NCI-H510A treated with DMSO at 0.1 percent for 48 hours (cell line): ENCODE measurements at regions not wholly inside any gene's neighbourhood (a gene's known extent, or its start where the extent isn't known, plus 50 kb on each side); places are given as distances from the start of the nearest gene placed in this dataset.
"Not testable (repeated sequence)": the region's sequence is repeated elsewhere in the genome, so short reads cannot be mapped to it uniquely, and the experiment has no call there.

Source experiments
- DNase-seq: peaks from one replicate; lab custom pipeline; 2025; lab: John Stamatoyannopoulos, UW

DNA sequence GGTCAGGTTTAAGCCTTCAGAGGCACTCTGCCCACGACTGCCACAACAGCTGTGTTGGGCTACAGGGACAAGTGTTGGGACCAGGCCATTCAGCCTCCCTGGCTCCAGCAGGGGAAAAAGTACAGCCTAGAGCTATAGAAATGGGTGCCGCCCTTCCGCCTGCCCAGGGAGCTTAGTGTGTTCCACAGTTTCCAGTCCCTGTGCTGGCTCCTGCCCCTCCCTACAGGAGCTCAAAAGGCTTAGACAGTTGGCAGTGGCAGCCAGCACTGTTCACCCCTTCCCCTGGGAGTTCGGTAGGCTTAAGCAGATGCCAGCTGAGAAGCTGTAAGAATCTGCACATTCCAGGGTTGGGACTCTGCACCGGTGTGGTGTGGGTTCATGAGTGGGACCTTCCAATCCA lies 408.2 kb upstream of the INTU start:
- DNase-seq: no peak

DNA sequence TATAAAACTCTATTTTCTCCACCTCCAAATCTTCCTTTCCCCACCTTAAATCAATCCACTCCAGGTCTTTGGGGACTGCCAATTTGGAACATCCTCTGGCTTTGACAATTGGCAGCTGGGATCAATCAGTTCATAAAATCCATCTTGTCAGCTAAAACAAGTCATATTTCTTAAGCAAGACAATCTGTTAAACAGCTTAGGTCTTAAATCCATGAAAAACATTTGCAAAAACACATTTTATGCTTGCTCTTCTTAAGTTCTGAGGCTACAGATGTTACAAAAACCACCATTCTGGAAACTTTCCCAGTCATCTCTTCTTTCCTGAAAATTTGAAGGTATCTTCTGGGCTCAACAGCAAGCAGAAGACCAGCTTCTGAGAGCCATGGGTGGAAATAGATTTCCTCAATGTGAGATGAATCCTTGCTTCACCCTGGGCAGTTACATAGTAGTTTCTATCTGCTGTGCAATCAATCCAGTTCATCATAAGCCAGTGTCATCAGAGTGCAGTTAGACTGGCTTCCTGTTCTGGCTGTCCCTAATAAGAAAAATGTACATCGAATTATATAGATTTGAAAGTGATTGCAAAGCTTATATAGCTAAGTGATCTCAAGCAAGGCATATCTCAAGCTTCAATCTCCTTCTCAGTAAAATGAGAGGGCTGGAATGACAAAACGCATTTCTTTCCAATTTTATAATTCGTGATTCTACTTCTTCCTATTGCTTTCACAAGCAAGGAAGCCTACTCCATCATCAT lies 402.7 kb upstream of the INTU start:
- DNase-seq: no peak

DNA sequence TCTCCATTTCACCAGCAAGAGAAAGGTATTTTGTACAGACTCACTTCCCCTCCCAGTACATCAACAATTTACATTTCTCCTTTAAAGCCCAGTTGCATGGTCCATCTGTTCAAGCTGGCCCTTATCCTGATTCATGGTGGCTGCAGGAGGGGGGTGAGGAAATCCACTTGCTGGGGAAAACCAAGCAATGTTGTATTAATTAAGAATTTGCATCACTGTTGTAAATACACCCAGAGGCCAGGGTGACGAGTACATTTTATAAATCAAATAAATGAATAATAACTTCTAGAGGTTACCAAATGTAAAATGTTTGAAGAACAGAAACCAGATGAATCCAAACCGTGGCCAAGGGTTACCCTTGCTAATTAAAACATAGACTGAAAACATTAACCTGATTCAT lies 395.9 kb upstream of the INTU start:
- no peak for DNase-seq

DNA sequence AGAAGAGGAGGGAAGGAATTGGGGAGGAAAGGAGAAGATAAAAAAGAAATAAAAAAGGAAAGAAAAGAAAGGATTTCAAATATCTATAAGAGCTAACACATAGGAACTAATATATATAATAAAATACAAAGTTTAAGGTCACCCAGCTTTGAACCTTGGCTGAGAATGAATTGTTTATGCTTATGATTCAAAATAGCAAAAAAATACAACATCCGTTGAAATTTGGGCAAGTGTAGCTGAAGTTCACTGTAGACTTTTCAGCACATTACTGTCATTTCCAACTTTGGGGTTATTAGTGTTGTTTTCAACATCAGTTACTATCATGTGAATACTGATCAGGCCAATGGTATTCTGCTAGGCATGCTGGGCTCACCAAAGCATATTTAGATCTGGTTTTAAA lies 395.2 kb upstream of the INTU start:
- DNase-seq: no peak

DNA sequence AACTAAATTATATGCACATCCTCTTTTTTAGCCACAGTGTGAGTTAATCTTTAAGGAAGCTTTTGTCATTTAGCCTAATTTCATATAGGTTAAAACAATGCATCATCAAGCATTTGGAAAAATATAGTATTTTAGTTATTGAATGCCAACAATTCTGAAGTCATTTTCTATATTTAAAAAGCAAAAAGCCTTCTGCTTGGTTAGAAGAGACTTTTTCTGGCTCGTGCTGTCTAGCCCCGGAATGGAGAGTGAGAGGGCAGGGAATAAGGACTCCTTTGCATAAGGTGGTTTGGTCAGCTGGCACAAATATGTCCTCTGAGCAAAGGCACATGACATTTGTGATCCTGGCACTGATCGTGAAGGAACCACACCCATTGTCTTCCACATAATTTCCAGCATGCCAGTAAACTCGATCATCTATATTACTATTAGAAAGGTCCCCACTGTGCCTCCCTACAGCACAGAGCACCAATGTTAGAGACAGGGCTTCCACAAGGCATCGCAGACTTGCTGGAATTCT lies 393.7 kb upstream of the INTU start:
- DNase-seq: no peak

DNA sequence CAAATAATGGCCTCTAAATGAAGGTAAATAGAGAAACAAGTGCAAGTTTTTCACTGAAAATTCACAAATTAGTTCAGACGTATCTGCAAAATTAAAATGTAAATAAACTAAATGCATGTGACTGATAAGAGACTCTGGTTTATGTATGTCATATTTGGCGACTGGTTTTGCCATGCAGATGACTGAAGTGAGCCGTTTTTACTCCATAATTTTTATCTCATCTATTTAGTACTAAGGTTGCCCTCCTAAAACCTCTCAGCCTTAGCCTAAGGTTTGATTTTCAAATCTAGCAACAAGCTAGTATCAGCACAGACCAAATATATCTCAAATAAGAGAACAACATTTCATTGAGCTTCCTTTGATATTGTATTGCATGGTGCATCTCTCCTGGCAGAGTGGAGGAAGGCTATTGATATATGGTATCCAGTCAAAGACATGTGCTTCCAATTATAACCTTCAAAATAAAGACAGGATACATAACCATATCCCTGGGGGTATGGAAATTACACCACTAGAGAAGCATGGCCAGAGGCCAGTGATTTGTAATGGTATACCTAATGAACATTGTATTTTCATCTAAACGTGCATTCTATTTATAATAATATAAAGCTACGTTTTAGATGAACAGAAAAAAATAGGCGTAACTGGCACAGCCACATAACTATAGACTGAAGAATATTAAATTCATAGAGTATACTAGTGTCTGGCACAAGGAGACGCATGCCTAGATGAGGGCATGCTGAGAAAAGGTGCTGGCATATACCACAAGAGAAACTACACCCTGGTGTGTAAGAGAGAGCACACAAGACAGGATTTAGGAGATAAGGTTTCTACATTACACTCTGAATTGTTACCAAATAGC lies 392.6 kb upstream of the INTU start:
- no peak for DNase-seq

DNA sequence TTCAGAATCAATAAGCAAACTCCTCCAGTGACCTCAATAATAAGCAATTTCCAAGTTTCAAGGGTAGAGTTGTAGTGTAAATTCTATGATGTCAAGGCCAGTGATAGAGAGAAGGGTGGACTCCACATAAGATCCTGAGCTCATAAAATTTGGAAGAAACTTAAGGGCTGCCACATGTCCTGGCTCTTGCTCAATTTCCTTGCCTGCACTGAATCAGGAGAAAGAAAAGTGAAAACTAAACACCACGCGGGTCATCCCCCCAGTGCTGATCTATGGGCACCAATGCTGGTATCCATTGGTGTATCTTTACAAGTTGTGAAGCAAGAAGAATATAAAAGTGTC lies 392.0 kb upstream of the INTU start:
- DNase-seq: no peak

DNA sequence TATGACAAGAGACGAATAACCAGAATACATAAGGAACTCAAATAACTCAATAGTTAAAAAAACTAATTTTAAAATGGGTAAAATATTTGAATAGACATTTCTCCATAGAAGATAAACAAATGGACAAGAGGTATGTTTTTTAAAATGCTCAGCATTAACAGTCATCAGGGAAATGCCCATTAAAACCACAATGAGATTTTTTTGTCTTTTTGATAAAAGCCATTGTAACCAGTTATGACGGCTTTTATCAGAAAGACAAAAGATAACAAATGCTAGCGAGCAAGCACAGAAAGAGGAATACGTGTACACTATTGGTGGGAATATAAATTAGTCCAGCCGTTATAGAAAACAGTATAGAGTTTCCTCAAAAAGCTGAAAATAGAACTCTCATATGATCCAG lies 388.2 kb upstream of the INTU start:
- DNase-seq: no peak

DNA sequence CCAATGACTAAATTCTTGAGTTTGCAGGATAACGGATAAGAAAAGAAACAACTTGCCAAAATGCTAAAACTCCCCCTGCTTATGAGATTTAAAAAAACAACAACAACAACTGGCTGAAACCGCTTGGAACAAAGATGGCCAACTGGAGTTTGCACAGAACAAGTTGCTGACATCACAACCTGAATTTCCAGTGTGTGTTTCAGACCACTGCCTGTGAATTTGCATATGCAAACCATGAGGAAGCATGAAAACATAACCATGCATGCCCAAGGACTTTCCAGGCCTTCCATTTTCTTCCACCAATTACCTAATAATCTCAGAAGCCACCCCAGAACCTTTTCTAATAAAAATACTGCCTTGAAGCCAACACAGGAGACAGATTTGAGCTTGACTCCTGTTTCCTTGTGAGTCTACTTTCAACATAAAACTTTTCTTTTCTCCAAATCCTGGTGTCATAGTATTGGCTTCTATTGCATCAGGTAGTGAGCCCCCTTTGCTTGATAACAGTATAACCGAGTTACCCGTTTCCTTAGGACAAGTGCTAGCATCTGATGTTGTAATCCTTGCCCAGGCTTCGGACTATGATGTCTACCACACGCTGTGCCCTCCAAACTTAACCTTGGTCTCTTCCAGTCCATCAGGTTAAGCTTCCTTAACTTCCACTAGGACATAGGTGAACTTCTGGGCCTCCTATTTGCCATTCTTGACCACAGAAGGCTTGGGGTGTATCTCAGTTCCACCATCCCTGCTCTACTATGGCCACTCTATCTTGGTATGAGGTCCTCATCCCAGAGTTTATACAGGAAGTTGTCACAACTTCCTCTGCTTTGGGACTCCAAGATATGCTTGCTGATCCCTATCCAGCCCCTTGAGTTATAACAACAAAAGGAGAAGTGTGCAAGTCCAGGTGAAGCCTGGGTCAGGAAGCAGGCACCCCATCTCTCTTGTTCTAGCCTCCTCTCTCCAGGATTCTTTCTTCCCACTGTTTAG lies 385.5 kb upstream of the INTU start:
- DNase-seq: no peak

DNA sequence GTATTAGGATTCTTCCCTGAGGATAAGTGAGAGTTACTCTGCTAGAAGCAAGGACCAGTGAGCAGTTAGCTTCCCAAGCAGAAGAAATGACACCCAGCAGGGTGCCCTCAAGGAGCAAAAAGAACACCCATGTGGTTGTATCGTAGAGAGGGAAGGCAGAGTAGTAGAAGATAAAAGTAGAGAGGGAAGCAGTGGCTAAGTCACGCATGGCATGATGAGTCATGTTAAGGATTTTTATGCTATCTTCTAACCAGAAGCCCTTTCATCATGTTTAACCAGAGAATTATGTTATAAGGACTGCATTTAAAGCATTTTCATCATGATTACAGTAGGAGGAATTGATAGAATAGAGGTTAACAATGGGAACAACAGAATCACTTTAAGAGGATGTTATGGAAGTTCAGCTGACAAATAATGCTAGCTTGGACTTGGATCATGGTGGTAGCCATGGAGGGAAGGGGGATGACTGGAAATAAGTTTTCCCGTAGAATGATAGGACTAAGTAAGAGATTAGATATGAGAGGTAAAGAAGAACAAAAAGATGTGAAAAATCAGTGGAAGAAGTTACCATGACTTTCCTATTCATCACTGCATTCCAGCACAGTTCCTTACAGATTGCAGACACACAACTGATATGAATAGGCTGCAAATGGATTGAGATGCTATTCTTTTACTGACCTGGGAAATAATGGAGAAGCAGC lies 383.5 kb upstream of the INTU start:
- DNase-seq: no peak

DNA sequence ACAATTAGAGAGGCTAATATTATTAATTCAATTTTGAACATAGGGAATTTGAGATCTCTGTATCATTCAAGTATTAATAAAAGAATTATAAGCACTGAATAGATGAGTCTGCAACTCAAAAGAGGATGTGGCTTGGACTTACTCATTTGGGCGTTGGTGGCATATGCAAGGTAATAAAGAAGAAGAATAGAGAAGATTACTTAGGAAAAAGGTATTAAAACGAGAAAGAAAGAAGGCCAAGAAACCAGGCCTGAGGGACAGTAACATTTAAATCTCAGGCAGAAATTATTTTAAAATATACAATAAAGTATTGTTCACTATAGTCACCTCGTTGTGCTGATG lies 383.0 kb upstream of the INTU start:
- no peak for DNase-seq

DNA sequence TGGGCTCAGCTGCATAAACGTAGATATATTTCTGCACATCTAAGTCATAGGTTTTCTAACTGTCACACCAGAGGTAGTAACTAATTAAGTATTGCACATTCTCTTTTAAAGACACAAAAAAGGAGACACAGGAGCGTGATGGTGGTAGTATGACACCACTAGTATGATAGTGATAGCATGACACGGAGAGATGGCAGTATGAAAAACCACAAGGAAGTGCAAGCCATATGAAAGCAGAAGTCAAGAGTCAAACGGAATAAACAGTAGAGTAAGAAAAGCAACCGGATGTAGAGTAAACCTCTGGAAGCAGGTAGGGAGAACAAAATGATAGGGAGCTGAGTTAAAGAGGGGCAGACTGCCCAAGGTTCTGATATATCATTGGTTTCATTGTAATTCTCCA lies 382.2 kb upstream of the INTU start:
- no peak for DNase-seq

DNA sequence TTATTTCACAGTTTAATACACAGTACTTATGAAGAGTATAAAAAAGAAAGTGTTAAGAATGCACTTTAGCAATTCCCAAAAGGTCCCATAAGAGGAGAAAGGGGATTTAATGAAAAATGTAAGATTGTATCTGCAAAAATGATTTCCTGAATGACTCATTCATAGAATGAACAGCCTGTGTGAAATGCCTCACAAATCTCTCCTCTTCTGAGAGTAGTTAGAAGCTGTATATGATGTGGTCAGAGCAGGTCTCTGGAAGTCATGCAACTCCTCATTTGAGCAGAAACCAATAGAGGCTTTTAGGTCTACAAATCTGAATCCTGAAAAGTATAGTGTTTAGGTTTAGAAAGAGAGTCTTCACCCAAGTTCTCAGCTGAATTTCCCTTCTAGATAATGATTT lies 381.3 kb upstream of the INTU start:
- no peak for DNase-seq

DNA sequence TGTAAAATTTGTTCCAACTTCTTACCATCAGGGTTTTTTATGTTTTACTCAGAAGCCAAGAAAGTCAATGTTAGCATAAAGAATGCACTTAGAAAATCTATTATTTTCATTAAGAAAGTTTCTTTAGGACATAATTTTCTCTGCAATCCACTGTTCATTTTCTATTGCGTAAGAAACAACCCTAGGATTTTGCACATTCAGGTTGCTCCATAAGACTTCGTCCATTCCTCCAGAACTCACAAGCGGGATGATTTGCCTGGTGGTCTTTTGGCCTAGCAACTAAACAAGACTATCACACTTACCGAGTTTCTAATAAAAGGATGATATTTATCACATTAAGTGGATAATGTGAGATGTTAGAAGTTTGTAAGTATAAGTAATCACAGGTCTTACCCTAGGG lies 376.3 kb upstream of the INTU start:
- DNase-seq: no peak

DNA sequence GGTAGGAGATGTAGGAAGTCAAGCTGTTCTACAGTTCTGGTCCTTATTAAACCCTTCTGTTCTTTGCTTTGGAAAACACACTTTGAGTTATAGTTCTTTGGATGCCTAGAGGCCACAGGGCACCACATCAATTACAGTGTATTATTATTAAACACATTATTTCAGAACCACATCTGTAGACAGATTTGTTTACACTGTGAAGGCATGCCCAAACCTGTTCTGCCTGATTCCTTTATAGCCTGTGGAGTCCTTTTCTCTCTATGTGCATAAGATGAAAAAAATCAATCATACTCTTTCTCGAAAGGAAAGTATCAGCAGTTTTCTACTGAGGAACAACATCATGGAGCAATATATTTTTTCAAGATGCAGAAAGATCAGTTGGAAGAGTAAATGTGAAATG lies 371.3 kb upstream of the INTU start:
- DNase-seq: no peak

DNA sequence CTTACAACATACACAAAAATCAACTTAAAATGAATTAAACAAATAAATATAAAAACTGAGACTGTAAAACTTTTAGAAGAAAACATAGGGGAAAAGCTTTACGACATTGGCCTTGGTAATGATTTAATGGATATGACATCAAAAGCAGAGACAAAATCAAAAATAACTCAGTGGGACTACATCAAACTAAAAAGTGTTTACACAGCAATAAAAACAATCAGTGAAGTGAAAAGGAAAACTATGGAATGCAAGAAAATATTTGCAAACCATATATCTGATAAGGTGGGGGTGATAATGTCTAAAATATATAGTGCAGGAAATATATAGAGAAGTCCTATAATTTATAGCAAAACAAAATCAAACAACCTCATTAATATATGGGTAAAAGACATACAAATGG lies 364.4 kb upstream of the INTU start:
- DNase-seq: no peak

DNA sequence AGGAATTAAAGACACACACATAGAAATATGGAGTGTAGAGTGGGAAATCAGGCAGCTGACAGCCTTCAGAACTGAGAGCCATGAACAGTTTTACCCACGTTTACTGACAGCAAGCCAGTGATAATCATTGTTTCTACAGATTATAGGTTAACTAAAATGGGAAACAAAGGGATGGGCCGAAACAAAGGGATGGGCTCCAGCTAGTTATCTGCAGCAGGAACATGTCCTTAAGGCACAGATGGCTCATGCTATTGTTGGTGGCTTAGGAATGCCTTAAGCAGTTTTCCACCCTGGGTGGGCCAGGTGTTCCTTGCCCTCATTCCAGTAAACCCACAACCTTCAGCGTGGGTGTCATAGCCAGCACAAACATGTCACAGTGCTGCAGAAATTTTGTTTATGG lies 355.7 kb upstream of the INTU start:
- not testable (repeated sequence) for DNase-seq

DNA sequence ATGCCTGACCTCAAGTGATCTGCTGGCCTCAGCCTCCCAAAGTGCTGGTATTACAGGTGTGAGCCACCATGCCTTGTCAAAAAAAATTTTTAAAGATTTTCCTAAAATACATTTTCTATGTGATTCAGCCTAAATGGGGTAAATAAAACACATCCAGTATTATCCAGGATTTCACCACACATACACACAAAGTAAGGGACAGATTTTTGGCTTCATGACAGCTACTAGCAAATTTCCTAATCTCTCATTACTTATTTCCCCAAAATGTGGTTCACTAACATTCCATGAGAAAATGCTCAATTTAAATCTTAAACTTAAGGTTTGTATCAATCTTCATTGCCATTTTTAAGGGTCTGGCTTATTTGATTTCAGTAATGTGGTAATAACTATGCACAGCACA lies 348.5 kb upstream of the INTU start:
- DNase-seq: no peak

DNA sequence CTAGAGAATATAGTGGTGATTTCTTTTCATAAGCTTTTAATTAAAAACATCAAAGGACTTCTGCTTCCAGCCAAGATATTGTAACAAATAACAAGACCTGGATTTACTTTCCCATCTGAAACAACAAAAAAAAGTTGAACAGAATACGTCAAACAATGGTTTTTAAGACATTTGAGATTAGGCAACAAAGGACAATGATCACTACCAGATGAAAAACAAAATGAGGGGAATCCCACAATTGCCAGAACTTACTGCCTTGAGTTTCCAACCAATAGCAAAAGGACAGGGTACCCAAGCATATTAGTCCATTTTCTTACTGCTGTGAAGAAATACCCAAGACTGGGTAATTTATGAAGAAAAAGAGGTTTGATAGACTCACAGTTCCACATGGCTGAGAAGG lies 341.4 kb upstream of the INTU start:
- no peak for DNase-seq

DNA sequence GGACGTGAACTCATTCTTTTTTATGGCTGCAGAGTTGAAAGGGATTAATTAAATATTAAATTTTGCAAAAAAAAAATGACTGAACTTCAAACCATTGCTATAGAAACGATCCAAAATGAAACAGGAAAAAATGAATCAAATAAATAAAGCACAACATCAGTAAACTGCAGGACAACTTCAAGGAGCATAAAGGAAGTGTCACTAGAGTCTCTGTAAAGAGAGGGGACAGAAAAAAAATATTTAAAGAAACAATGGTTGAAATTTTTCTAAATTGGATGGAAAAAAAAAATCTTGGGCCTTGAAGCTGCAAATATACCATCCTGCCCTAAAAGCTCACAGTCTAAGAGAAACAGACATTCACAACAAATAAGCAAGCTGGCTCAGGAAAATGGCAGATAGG lies 339.3 kb upstream of the INTU start:
- no peak for DNase-seq

DNA sequence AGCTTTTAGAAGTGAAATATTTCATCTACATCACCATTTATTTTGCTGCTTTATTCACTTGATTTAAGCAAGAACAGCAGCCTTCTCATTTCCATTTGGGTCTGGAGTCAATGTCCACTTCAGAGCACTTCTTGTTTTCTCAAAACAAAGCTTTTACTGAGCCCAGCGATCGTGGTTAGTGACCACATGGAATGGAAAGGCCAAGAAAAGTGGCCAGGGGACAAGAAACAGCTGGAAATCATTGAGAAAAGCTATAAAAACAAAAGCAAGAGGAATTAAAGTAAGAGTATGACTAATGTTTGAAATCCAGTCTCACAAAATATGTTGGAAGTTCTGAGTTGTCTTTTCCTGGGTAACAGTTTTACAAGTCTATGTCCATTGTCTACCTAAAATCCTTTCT lies 328.4 kb upstream of the INTU start:
- no peak for DNase-seq

DNA sequence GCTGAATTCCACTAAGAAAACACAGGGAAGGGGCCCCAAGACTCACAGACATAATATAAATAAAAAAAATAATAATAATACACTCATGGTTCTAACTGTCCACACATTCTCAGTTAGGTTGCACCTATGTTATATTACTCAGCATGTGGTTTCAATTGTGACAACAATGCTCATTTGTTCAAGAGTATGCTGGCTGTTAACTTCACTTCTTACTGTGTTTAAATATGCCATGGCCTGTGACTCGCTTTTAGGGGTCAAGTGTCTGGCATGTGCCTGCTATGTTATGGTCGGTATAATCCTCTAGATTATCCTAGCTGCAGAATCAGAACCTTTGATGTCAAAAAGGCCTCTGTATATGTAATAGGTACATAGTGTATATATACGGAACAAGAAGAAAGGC lies 324.8 kb upstream of the INTU start:
- no peak for DNase-seq
